K562 (cell line): ENCODE measurements at regions not wholly inside any gene's neighbourhood (a gene's known extent, or its start where the extent isn't known, plus 50 kb on each side); places are given as distances from the start of the nearest gene placed in this dataset.

Experiments
- CBX2 ChIP-seq: fragments of 200-600 bp; sonication (generic); IDR thresholded peaks from one replicate; pipeline ENCODE4 v1.6.1; 2012; ENCODE audit warnings: mild to moderate bottlenecking, low read length, inconsistent platforms; ENCODE audit not compliant: insufficient read depth, poor library complexity, severe bottlenecking
- ETV5 ChIP-seq: sonication (generic); formaldehyde crosslinking; IDR thresholded peaks from 2 replicates; pipeline ENCODE4 v1.4.0; 2020; ENCODE audit warnings: low read depth, mild to moderate bottlenecking, missing genetic modification reagents
- HMG20A ChIP-seq: fragments of 450-650 bp; formaldehyde crosslinking; conservative IDR thresholded peaks from 2 replicates; pipeline ENCODE4 v1.4.0; 2020; ENCODE audit warnings: mild to moderate bottlenecking, mixed read lengths
- HNRNPUL1 ChIP-seq: fragments of 200-400 bp; formaldehyde crosslinking; IDR thresholded peaks from 2 replicates; pipeline ENCODE4 v1.6.1; 2017; ENCODE audit warnings: low read length
- TF ChIP-seq, protein P1 (sequence below), 2 experiments: IDR thresholded peaks in 1 of 2; conservative IDR thresholded peaks in 1 of 2; 2 replicates each; pipeline ENCODE4 v1.6.1; 2016; ENCODE audit warnings: low read depth in 2 of 2, mild to moderate bottlenecking in 1 of 2, missing compliant biosample characterization in 1 of 2, missing genetic modification characterization in 1 of 2, moderate library complexity in 1 of 2
- TF ChIP-seq, protein P2 (sequence below): sonication (generic); formaldehyde crosslinking; IDR thresholded peaks from 2 replicates; pipeline ENCODE4 v1.8.0; 2022; ENCODE audit warnings: mild to moderate bottlenecking, missing genetic modification reagents

DNA sequence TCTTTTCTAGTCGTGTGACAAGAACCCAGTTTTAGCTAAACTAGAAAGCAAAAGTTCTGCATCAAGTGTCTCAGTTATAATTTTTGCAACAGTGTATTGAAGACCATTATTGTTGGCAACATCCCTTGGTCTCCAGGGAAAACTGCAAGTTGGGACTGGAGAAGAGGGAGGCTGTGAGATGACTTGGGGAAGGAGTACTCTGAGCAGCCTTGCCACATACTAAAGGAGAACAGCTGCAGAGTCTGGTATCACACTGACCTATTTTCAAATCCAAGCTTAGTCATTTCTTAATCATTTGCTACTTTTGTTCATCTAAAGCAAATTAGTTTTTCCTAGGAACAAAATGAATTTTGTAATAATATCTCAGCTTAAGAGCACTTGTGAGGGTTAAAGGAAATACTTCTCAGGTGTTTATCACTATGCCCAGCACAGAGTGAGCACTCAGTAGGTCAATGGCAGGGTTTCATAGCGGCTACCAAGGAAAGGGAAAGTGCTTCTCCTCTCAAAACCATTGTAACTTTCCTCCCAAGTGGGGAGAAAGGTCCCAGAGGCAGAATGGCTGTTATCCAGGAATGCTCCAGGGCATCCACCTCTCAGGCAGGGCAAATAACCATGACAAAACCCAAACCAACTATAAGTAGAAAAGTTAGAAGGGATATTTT is 247.1 kb downstream of the C11orf87 start (continued):
- TF ChIP-seq, protein P1, sequence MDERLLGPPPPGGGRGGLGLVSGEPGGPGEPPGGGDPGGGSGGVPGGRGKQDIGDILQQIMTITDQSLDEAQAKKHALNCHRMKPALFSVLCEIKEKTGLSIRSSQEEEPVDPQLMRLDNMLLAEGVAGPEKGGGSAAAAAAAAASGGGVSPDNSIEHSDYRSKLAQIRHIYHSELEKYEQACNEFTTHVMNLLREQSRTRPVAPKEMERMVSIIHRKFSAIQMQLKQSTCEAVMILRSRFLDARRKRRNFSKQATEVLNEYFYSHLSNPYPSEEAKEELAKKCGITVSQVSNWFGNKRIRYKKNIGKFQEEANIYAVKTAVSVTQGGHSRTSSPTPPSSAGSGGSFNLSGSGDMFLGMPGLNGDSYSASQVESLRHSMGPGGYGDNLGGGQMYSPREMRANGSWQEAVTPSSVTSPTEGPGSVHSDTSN (CRISPR knock-in tag; IDR thresholded peaks at IDR 0.05; ENCODE audit: low read depth), result no peak
- TF ChIP-seq, protein P1 (tag; conservative IDR thresholded peaks at IDR 0.05; ENCODE audit: low read depth), result no peak
- TF ChIP-seq, protein P2, sequence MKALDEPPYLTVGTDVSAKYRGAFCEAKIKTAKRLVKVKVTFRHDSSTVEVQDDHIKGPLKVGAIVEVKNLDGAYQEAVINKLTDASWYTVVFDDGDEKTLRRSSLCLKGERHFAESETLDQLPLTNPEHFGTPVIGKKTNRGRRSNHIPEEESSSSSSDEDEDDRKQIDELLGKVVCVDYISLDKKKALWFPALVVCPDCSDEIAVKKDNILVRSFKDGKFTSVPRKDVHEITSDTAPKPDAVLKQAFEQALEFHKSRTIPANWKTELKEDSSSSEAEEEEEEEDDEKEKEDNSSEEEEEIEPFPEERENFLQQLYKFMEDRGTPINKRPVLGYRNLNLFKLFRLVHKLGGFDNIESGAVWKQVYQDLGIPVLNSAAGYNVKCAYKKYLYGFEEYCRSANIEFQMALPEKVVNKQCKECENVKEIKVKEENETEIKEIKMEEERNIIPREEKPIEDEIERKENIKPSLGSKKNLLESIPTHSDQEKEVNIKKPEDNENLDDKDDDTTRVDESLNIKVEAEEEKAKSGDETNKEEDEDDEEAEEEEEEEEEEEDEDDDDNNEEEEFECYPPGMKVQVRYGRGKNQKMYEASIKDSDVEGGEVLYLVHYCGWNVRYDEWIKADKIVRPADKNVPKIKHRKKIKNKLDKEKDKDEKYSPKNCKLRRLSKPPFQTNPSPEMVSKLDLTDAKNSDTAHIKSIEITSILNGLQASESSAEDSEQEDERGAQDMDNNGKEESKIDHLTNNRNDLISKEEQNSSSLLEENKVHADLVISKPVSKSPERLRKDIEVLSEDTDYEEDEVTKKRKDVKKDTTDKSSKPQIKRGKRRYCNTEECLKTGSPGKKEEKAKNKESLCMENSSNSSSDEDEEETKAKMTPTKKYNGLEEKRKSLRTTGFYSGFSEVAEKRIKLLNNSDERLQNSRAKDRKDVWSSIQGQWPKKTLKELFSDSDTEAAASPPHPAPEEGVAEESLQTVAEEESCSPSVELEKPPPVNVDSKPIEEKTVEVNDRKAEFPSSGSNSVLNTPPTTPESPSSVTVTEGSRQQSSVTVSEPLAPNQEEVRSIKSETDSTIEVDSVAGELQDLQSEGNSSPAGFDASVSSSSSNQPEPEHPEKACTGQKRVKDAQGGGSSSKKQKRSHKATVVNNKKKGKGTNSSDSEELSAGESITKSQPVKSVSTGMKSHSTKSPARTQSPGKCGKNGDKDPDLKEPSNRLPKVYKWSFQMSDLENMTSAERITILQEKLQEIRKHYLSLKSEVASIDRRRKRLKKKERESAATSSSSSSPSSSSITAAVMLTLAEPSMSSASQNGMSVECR (CRISPR knock-in tag), result no peak
- TF ChIP-seq HNRNPUL1, result no peak
- no peak for TF ChIP-seq CBX2
- TF ChIP-seq HMG20A (CRISPR knock-in tag), result no peak
- TF ChIP-seq ETV5, result no peak
